HG03064 (cell line): ENCODE measurements at regions not wholly inside any gene's neighbourhood (a gene's known extent, or its start where the extent isn't known, plus 50 kb on each side); places are given as distances from the start of the nearest gene placed in this dataset.

Experiments used
- ATAC-seq: cut with Tn5 transposase; IDR thresholded peaks from one replicate; pipeline ENCODE4 v1.9.1; 2021; ENCODE audit warnings: low read depth; ENCODE audit not compliant: unreplicated experiment

DNA sequence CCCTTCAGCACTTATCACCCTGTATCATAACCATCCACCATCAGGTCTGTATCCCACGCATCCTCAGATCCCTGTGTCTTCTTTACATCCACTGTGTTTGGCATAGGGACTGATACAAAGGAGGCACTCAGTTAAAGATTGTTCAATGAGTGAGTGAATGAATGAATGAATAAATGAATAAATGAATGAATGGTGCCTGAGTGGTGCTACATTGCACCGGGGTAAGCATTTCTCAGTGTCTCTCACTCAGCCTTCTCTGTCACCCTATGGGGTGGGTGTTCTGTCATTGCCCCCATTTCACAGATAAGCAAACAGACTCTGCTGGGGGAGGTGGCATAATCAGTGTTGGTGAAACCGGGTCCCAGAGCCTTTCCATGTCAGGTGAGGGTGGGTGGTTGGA, 56.6 kb upstream of the ID3 start:
- ATAC-seq: no peak

DNA sequence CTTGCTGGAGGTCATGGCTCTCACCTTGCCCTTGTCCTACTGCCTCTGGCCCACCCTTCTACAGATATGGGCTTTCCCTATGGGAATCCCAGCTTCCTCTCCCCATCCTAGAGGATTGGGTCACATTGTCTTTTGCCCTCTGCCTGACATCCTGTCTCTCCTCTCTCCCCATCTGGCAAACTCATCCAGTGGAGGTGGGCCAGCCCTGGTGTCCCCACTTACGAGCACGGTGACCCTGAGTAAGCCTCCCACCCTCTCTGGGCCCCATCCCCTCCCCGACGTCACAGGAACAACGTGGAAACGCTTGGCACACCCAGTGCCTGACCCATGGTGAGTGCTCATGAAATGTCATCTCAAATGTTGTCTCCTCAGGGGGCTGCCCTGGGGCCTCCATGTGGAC, 56.1 kb upstream of the ID3 start:
- ATAC-seq: no peak

DNA sequence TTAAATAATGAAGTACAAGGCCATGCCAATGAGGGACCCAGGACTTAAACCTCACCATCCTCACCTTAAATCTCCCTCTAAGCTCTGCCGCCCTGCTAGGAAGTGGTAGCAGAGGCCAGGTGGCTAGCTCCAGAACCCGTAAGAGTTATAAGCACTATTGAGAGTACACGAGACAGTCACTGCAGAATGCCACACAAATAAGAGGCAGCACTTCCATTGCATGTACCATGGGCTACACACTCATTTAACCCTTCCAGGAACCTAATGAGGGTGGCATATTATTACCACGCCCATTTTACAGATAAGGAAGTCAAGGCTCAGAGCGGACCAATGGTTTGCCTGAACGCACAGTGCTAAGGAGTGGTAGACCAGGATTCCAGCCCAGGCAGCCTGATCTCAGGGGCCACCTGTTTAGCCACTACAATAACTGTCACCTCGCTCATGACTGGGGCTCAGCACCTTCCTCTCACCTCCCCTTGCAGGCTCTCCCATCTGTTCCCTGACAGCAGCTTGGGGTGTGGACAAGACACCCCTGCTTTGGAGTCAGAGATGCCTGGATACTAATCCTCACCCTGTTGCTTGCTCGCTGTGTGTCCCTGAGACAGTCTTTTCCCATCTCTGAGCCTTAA, 54.8 kb upstream of the ID3 start:
- no peak for ATAC-seq

DNA sequence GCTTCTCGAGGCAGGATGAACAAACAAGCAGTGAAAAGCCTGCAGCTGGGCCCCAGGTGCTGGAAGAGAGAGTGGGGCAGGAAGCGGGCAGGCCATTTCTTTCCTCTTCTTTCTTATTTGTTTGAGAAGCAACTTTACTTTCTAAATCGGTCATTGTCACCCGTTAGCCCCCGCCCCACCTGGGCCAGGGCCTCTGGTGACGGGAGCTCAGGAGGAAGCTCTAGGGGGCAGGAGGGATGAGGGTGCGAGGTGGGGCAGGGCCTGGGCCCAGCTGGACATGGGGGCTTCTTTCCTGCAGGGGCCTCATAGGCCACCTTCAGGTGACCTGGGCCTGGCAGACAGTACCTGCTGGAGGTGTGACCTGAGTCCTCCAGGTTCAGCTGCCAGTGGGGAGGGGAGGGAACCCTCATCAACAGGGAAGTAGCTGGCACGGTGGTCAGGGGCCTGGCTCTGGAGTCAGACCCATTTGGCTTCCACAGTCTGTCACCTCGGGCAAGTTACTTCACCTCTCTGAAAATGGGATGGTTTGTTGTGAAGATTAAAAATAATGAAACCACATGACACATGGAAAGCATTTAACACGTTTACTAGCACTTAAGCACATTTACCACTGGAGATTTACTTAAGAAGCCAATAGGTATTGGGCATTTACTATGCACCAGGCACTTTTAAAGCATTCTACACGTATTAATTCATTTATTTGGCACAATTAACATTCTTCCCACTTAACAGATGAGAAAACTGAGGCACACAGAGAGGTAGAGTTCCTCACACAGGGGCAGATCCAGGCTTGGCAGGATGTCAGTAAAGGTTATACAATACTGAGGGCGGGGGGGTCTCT, 54.1 kb upstream of the ID3 start:
- ATAC-seq: no peak

DNA sequence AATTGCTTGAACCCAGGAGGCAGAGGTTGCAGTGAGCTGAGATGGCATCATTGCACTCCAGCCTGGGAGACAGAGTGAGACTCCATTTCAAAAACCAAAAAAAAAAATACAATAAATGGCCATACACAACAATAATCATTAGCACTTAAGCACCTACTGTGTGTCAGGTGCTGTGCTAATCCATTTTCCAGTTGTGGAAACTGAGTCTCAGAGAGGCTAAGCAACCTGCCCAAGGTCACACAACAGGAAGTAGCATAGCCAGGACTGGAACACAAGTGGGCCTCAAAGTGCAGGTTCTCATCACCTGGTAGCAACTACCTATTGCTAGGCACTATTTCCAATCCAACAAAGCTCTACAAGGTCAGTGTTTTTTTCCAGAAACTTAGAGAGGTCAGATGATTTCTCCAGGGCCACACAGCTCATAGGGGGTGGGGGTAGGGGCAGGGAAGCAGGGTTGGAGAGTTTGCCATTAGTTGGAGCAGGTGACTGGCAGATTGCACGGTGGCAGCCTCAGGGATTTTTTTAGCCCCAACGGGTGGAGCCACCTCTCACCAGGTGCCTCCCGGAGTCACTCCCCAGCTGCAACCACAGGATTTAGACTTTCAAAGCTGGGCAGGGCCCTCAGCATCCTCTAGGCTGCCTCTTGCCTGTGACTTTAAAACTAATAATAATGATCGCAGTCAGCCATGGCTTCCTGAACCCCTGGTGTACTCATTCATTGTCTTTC, 52.5 kb upstream of the ID3 start:
- ATAC-seq: no peak

DNA sequence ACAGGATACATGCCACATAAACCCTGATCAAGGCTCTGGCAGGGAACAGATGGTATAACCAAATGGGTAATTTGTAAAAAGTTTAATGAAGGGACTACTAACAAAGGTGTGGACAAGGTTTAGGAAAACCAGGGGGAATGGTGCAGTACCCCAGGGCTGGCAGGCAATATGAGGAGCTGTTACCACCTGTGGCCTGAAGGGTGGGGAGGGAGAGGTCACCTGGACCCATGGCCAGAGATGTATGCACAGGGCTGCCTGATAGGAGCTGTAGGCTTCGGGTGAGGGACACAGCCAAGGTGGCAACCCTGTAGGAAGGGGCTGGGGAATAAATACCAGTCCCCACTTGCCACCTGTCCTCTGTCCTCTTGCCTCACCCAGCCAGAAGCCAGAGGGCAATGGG, 51.4 kb upstream of the ID3 start:
- ATAC-seq: no peak

DNA sequence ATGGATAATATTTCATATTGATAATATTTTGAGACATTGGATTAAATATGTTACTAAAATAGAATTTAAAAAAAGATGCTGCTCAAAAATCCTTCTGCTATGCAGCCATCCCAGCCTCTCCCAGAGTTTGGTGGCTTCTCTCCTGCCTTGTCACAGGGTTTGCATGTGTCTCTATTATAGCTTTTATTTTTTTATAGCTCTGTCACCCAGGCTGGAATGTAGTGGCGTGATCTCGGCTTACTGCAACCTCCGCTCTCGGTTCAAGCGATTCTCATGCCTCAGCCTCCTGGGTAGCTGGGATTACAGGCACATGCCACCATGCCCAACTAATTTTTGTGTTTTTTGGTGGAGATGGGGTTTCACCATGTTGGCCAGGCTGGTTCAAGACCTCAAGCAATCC, 50.7 kb upstream of the ID3 start:
- no peak for ATAC-seq
